ENCODE measurements at regions not wholly inside any gene's neighbourhood (a gene's known extent, or its start where the extent isn't known, plus 50 kb on each side); places are given as distances from the start of the nearest gene placed in this dataset.

DNA sequence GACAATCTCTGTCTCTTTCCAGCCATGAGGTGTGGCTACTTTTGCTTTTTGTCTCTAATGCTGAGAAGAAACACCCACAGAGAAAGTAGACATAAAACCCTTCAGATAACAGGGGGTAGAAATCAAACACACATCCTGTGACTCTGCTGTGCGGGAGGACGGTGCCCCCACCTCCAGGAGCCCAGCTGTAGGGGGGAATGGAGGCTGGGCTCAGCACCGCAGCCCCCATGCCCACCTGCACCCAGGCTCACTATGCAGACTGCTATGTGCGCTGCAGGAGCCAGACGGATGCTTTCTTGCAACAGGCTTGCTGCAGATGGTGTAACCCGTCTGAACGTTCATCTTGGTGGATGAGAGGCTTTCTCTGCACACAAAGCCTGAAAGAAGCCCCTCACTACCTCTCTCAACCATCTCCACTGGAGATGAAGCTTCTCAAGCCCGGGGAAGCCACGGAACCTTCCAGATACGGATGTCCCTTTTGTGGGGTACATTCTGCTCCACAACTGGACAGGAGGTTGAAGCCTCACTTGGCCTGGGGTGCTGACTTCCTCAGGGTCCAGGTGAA is 207.2 kb downstream of the GADD45G start:
- H3K27ac Mint-ChIP-seq, result no peak overlapping the region
- peaks cover 16% of the 10 kb centered on the region for H3K4me1 Mint-ChIP-seq (ENCODE audit: low read depth)
- H3K27me3 Mint-ChIP-seq, result peaks cover 11% of the 10 kb centered on the region
- no peaks in the 10 kb centered on the region for H3K36me3 Mint-ChIP-seq (ENCODE audit: low read depth)
- ATAC-seq (no peak), DNase-seq (no peak)
- intact Hi-C loops (cut with micrococcal nuclease), result no loop called here
- CTCF ChIA-PET, result no interaction called here
- H3K9me3 Mint-ChIP-seq, result no peaks in the 10 kb centered on the region
- no peak overlapping the region for H3K4me3 Mint-ChIP-seq
- TF ChIP-seq, protein P1, sequence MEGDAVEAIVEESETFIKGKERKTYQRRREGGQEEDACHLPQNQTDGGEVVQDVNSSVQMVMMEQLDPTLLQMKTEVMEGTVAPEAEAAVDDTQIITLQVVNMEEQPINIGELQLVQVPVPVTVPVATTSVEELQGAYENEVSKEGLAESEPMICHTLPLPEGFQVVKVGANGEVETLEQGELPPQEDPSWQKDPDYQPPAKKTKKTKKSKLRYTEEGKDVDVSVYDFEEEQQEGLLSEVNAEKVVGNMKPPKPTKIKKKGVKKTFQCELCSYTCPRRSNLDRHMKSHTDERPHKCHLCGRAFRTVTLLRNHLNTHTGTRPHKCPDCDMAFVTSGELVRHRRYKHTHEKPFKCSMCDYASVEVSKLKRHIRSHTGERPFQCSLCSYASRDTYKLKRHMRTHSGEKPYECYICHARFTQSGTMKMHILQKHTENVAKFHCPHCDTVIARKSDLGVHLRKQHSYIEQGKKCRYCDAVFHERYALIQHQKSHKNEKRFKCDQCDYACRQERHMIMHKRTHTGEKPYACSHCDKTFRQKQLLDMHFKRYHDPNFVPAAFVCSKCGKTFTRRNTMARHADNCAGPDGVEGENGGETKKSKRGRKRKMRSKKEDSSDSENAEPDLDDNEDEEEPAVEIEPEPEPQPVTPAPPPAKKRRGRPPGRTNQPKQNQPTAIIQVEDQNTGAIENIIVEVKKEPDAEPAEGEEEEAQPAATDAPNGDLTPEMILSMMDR (IDR thresholded peaks at IDR 0.05), result no peak
- POLR2A ChIA-PET, result no interaction called here

DNA sequence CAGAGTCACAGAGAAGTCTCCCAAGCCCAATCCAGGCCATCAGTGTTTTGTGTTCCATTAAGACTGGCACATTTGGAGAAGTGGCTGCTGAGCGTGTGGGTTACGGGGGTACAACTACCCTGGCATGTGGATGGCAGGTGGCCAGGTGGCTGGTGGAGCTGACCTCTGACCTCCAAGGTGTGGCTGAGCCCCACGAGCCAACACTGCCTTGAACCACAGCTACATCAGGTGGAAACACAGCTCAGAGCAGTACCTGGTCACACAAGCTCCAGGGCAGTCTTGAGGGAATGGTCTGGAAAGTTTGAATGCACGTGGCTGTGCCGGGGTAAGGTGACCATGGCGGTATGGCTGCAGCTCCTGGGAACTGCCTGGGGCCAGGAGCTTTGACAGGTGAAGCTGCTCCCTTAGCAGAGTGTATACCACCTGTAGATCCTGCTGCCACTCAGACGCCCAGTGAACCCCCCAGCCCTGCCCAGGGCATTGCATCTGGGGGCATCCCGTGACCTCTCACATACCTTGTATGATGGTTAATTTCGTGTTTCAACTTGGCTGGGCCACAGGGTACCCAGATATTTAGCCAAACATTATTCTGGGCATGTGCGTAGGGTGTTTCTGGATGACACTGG is 207.9 kb downstream of the GADD45G start:
- H3K4me1 Mint-ChIP-seq (ENCODE audit: low read depth), result peaks cover 16% of the 10 kb centered on the region
- ATAC-seq, result no peak
- H3K4me3 Mint-ChIP-seq, result no peak overlapping the region
- DNase-seq, result no peak
- H3K9me3 Mint-ChIP-seq, result no peaks in the 10 kb centered on the region
- peaks cover 11% of the 10 kb centered on the region for H3K27me3 Mint-ChIP-seq
- no peak overlapping the region for H3K27ac Mint-ChIP-seq
- ChIA-PET CTCF (interaction anchor here (1.1 to 1.4 kb wide), 2 partner anchors 210 to 212 kb away, joined by 4 to 5 read pairs; no protein-coding TSS in a partner anchor), POLR2A (no interaction called here)
- no peaks in the 10 kb centered on the region for H3K36me3 Mint-ChIP-seq (ENCODE audit: low read depth)
- intact Hi-C loops (cut with micrococcal nuclease), result no loop called here
- TF ChIP-seq, protein P1 (IDR thresholded peaks at IDR 0.05), result no peak

DNA sequence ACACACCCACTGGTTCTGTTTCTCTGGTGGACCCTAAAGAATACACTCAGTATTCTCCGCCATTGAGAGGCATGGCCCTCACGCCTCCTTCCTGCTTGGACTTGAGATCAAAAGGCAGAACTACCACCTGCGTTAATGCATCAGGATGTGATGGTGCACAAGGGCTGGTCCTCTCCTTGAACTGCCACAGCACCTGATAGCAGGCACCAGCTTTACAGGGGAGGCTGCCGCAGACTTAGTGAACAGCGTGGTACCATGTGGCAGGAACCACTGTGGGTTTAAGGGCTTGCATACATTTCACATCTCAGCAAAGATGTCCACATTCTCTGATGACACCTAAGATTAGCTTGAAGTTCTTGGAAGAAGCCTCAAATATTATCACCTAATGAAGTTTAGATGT is 208.7 kb downstream of the GADD45G start:
- intact Hi-C loops (cut with micrococcal nuclease), result no loop called here
- H3K4me1 Mint-ChIP-seq (ENCODE audit: low read depth), result peaks cover 16% of the 10 kb centered on the region
- no peaks in the 10 kb centered on the region for H3K36me3 Mint-ChIP-seq (ENCODE audit: low read depth)
- DNase-seq (no peak), ATAC-seq (no peak)
- CTCF ChIA-PET, result interaction anchor here (1.1 to 1.4 kb wide), 2 partner anchors 211 to 213 kb away, joined by 4 to 5 read pairs; no protein-coding TSS in a partner anchor
- TF ChIP-seq, protein P1 (IDR thresholded peaks at IDR 0.05), result no peak
- no peak overlapping the region for H3K4me3 Mint-ChIP-seq
- POLR2A ChIA-PET, result no interaction called here
- peaks cover 11% of the 10 kb centered on the region for H3K27me3 Mint-ChIP-seq
- no peaks in the 10 kb centered on the region for H3K9me3 Mint-ChIP-seq
- no peak overlapping the region for H3K27ac Mint-ChIP-seq

DNA sequence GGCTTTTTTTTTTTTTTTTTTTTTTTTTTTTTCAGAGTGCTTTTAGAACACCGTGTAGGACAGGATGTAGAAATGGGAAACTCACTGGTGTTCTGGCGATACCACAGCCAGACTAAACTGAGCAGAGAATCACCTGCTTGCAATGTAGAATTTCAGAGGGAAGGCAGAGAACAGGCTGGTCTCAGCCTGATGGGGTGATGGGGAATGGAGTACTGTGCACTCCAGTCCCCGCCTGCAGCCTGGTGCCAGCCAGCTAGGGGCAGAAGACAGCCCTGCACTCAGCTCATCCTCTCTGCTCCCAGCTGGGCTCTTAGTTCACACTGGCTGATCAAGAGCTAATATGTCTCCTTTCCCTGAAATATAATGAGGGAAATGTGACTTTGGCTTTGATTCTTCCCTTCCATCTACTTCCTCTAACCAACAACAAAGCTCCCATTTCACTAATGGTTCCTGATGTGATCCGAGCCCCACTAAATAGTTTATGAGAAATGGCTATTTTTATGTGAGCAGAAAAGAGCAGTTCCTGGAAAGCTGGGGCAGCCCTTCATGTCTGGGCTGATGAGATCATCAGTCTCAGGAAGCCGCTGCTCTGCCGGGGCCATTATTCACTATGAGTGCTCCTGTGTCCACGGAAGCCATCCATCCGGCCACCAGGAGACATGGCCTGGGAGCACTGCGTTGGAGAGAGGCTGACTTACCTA is 209.7 kb downstream of the GADD45G start:
- TF ChIP-seq, protein P1 (IDR thresholded peaks at IDR 0.05), result no peak
- H3K4me3 Mint-ChIP-seq, result no peak overlapping the region
- peaks cover 11% of the 10 kb centered on the region for H3K27me3 Mint-ChIP-seq
- peak overlapping the region; percentile 49 for H3K27ac Mint-ChIP-seq
- DNase-seq (peak; percentile 19), ATAC-seq (peak; percentile 79)
- CTCF ChIA-PET, result interaction anchor here (1.0 to 2.0 kb wide), 2 partner anchors 212 to 217 kb away, joined by 4 to 6 read pairs; no protein-coding TSS in a partner anchor
- peaks cover 16% of the 10 kb centered on the region for H3K4me1 Mint-ChIP-seq (ENCODE audit: low read depth)
- intact Hi-C loops (cut with micrococcal nuclease), result no loop called here
- H3K36me3 Mint-ChIP-seq (ENCODE audit: low read depth), result no peaks in the 10 kb centered on the region
- POLR2A ChIA-PET, result interaction anchor here (1.2 kb wide), 1 partner anchor 14 kb away, joined by 3 read pairs; no protein-coding TSS in a partner anchor
- no peaks in the 10 kb centered on the region for H3K9me3 Mint-ChIP-seq

All from activated CD8-positive, alpha-beta T cell treated with anti-CD3 and anti-CD28 coated beads for 36 hours (primary cell).